HK-2 (cell line): ENCODE measurements at regions not wholly inside any gene's neighbourhood (a gene's known extent, or its start where the extent isn't known, plus 50 kb on each side); places are given as distances from the start of the nearest gene placed in this dataset.
"Not testable (repeated sequence)": the region's sequence is repeated elsewhere in the genome, so short reads cannot be mapped to it uniquely, and the experiment has no call there.

ENCODE experiments used
- DNase-seq: peaks from one replicate; pipeline ENCODE4 v3.0.0-alpha.2; 2018; ENCODE audit not compliant: unreplicated experiment

DNA sequence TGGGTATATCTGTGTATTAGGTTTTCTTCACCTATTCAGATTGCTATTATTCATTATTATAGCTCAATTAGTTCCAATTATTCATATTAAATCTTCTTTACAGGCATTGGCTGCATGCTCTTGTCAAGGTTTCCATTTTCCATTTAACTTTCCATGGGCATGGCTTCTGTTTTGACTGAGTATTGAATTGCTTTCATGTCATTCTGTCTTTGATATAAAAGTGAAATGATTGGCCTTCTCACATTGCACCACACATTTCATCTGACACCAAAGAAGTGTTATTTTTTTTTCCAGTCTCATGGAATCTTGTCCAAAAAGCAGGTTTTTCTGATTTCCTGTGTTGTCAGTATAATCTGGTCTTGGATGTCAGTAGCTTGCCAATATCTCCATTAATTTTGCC is 1244.3 kb downstream of the RAPGEF2 start:
- DNase-seq, result no peak

GRCh38 chr4:160350944-160351343 is 1248.1 kb downstream of the RAPGEF2 start:
- DNase-seq, result no peak

DNA sequence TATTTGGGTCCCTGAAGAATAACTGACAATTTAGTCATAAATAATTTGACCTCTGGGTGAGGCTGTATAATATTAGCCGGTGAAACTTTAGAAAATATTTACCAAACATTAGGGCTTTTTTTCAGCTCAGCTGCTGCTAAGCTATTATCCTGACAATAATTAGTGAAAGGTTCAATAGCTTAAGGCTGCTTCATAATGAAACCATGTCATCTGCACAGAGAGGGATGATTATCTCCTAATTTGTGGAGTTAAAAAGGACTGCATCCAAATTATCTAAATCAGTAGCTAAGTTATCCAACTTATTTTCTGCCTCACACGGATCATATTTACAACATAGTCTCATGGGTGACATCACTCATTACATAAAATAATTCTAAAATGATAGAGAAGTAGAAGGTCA is 1249.8 kb downstream of the RAPGEF2 start:
- DNase-seq, result no peak

DNA sequence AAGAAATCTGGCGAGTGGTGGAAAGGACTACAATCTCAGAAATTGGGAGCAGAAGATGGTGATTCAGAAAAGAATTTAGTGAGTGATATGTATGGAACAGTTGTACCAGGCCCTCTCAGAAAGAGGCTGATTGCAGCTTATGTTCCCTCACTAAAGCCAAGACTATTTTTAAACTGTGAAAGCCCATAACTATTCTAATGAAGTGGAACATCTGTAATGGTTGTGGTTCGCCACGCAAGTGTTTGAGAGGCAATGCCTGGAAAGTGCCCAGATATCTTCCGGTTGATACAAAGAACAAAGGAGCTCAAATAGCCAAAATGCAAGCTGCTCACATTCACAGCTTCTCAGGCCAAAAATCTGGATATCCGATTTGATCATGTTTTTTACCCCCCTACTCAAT is 1250.7 kb downstream of the RAPGEF2 start:
- no peak for DNase-seq

- DNase-seq, result no peak
These were observed 1259.6 kb downstream of the RAPGEF2 start for GRCh38 chr4:160362478-160362877.

DNA sequence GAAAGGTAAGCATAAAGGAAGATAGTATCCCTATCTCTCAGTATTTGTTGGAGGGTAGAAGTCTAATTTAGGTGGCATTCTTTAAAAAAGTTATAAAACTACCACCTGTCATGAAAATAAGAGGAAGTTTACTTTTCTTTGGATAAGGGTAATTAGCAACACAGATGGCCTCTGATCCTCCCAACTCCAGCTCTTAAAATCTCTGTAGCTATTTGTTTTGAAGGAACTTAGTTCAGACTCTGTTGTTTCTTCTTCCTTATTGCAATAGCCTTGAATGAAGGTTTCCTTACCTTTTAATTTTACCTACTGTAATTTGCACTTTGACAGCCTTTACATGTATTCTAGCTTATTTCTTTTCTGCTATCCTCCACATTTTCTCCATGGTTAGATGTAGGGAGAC is 1261.3 kb downstream of the RAPGEF2 start:
- DNase-seq, result no peak

GRCh38 chr4:160364665-160365064 is 1261.8 kb downstream of the RAPGEF2 start:
- not testable (repeated sequence) for DNase-seq

GRCh38 chr4:160365383-160365782 is 1262.5 kb downstream of the RAPGEF2 start:
- not testable (repeated sequence) for DNase-seq

DNA sequence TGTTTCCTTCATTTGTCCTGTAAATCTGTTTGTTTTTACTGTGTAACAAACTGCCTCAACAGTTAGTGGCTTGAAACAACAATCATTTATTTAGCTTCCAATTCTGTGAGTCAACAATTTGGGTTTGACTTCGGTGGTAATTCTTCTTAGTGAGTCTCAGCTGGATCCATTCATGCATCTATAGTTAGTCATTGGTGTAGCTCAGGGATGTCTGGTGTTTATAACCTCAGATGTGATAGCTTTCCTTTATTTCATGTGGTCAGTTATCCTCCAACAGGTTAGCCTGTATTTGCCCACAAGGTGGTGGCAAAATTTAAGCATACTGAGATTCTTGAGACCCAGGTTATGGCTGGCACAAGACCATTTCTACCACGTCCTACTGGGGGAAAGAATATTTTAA is 1267.2 kb downstream of the RAPGEF2 start:
- no peak for DNase-seq

DNA sequence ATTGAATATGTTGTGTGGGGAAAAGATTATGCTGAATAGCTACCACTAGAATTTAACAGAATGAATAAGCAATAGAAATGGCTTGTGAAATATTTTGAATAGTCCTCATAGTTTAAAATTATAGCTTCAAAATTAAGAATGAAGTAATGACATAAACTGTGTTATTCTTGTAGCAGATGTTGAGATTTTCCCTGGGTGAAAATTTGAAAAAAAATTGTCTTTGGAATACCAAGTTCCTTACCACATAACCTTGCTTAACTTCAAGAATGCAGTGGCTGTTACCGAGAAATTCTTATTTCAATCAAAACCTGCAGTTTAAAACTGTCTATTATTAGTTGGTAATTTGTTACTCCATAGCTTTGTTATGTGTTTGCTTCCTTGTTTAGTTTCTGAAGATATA is 1268.6 kb downstream of the RAPGEF2 start:
- no peak for DNase-seq

DNA sequence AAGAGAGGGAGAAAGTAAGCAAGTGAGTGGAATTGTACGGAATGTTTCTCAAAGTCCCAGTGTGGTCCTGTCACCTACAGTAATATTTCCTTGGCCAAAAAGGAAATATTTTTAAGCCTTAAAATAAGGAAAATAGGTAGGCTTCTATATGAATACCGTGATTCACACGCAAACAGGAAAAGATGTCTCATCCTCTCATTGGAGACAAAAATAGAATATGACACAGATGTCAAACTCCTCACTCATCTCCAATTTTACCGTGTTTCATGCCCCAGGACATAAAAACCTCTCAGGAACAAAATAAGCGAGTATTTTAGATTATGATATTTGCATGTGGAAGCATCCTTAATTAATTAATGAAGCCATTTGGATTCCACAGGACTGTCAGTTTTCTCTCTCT is 1269.5 kb downstream of the RAPGEF2 start:
- no peak for DNase-seq

DNA sequence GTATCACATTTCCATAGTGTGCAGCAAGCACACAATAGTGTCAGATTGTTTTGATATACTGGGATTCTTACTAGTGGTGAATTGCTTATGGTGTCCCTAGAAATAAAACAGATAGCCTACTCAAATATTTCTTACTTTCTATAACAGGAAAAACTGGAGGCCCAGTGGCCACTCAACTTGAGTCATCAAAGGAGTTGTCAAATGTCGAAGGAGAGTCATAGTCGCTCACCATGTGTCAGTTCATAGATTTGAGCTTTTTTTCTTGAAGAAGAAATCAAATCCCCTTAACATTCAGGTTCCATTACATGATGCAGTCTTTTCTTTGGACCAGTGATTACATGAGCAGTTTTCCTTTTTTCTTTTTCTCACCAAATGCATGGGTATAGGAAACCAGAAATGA is 1271.0 kb downstream of the RAPGEF2 start:
- no peak for DNase-seq

GRCh38 chr4:160375772-160376452 is 1273.0 kb downstream of the RAPGEF2 start:
- no peak for DNase-seq

GRCh38 chr4:160386846-160387245 is 1284.0 kb downstream of the RAPGEF2 start:
- DNase-seq, result no peak

GRCh38 chr4:160399826-160400225 is 1296.9 kb downstream of the RAPGEF2 start:
- no peak for DNase-seq

GRCh38 chr4:160403081-160403480 is 1300.2 kb downstream of the RAPGEF2 start:
- no peak for DNase-seq

DNA sequence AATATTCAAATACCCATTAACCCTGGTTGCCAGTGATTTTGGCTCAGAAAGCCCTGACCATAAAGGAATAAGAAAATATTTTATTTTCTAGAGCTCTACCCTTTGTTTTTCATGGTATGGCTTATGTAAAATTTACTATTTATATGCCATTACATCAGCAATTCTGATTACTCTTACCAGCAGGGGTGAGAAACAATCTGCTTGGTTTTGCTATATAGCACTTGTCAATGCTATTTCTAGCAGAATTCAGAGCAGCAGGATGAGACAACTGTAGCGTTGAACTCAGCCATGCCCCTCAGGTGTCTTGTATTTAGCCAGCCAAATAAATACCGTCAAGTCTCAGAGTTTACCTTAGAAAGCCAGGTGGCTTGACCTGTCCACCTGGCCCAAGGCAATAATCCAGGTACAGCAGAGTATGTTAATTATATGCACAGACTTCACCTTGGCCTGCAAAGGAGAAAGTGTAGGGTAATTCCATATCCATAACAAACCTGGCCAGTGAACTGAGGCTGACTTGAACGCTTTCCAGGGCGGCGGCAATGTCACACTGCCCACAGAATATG is 1303.5 kb downstream of the RAPGEF2 start:
- no peak for DNase-seq

DNA sequence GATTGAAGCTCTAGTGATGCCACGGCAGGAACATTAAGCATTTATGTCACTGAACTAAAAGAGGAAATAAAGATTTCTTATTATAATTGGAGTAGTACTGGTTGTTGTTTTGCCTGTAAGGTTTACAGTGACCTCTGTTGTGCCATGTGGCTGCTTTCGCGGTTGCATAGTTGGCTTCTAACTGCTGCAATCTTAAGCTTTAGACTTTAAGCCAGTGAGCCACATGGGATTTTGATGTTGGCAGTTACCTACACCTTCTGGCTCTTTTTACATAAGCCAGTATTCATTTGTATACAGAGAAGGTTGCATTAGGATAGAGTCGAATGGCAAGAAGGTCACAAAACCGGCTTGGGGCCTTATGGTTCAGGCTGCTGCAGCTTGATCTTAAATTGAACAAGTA is 1311.6 kb downstream of the RAPGEF2 start:
- DNase-seq, result no peak

DNA sequence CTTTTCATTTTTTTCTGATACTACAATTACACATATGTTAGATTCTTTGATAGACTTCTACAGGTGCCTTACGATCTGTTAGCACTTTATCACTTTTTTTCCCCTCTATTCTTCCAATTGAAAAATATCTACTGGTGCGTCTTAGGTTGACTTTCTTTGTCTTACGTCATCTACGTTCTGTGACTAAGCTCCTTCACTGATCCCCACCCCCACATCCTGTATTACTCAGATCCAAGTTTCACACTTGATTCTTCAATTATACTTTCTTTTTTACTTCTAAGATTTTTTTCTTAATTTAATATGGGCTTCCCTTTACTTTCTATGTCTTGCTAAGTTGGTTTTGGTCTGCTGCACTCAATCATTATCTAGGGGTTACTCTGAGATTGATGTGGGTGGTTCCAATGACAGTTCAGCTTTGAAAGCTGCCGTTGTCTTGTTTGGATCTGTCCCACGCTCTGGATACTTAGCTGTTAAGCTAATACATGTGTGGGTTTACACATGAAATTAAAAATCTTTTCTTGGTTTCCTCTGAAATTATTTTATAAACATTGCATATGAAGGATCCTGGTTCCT is 1321.1 kb downstream of the RAPGEF2 start:
- DNase-seq, result no peak

GRCh38 chr4:160426233-160426632 is 1323.4 kb downstream of the RAPGEF2 start:
- no peak for DNase-seq

DNA sequence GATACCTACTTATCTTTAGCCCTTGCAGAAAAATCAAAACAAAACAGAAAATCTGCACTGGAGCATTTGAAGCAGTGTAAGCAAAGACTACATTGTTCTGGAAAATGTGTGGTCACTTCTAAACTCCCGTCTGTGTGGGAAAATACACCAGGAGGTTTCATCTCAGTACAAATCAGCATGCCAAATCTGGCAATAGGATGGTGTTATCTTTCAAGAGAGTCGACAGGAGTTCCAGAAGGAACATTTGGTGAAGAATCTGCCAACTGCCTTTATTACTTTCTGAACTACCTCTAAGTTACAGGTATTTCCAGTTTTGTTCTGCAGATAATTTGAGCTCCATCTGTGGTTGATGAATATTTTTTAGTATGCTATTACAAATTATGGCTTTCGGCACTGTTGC is 1348.0 kb downstream of the RAPGEF2 start:
- no peak for DNase-seq

- DNase-seq, result not testable (repeated sequence)
These were observed 1379.1 kb downstream of the RAPGEF2 start for GRCh38 chr4:160481696-160482690.
